Right lobe of liver (tissue), 6 donors: ENCODE measurements at regions not wholly inside any gene's neighbourhood (a gene's known extent, or its start where the extent isn't known, plus 50 kb on each side); places are given as distances from the start of the nearest gene placed in this dataset.

Source experiments
- ATAC-seq, 4 donors: fragments of 200-7000 bp; cut with Tn5 transposase; one replicate each; pipeline ENCODE4 v1.9.1; 2020; ENCODE audit warnings: mild to moderate bottlenecking in 4 of 4, moderate library complexity in 4 of 4
- DNase-seq, 3 donors: peaks; one replicate each; pipeline ENCODE4 v3.0.0-alpha.2; 2020
- H3K27ac ChIP-seq, 3 donors: fragments of 200-600 bp; one replicate each; pipeline ENCODE4 v1.8.0; 2022
- H3K27me3 ChIP-seq, 2 donors: fragments of 200-600 bp; one replicate each; pipeline ENCODE4 v1.8.0; 2022
- H3K36me3 ChIP-seq, 4 donors: fragments of 200-600 bp; sonication (generic) in 1 of 4; one replicate each; pipeline versions ENCODE4 v1.5.1 to v1.8.0; 2017 to 2022; ENCODE audit warnings: control low read depth in 1 of 4
- H3K4me1 ChIP-seq, 4 donors: fragments of 200-600 bp; sonication (generic) in 1 of 4; one replicate each; pipeline versions ENCODE4 v1.5.1 to v1.8.0; 2017 to 2022; ENCODE audit warnings: control low read depth in 1 of 4
- H3K4me3 ChIP-seq, 3 donors: fragments of 200-600 bp; one replicate each; pipeline ENCODE4 v1.8.0; 2022
- H3K9me3 ChIP-seq, 4 donors: fragments of 200-600 bp; sonication (generic) in 1 of 4; one replicate each; pipeline versions ENCODE4 v1.5.1 to v1.8.0; 2017 to 2022; ENCODE audit warnings: control low read depth in 1 of 4
- CTCF ChIP-seq, 4 donors: fragments of 200-600 bp in 3 of 4; fragments of 450-650 bp in 1 of 4; IDR thresholded peaks; one replicate each; pipeline versions ENCODE4 v1.5.1 to v1.8.0; 2016 to 2022; ENCODE audit warnings: antibody characterized with exemption in 4 of 4, mild to moderate bottlenecking in 2 of 4
- POLR2A ChIP-seq: fragments of 450-650 bp; IDR thresholded peaks from one replicate; pipeline ENCODE4 v1.6.1; 2017; ENCODE audit warnings: antibody characterized with exemption, mild to moderate bottlenecking
- WGBS: methylation state at CpG from one replicate; pipeline ENCODE4 v1.1.6; 2018; ENCODE audit warnings: low coverage, low lambda C conversion rate; ENCODE audit not compliant: insufficient coverage; ENCODE audit errors: missing lambda C conversion rate; 5-methylcytosine and 5-hydroxymethylcytosine counted together
- intact Hi-C, 2 donors: fragments of 100-400 bp; cut with DNase I; formaldehyde crosslinking; loops; one replicate each; pipeline versions ENCODE4 v1.11.2 to v1.14.1; 2022
- donor health status: DM: no; HTN: yes; CAD: no.
- donor health status: DM: no; HTN: no; CAD: no.
- donor health status: DM: no; HTN: no; CAD: no.
- donor health status: DM: no; HTN: yes; CAD: no.
- donor health status: DM: no; HTN: yes; CAD: no.

DNA sequence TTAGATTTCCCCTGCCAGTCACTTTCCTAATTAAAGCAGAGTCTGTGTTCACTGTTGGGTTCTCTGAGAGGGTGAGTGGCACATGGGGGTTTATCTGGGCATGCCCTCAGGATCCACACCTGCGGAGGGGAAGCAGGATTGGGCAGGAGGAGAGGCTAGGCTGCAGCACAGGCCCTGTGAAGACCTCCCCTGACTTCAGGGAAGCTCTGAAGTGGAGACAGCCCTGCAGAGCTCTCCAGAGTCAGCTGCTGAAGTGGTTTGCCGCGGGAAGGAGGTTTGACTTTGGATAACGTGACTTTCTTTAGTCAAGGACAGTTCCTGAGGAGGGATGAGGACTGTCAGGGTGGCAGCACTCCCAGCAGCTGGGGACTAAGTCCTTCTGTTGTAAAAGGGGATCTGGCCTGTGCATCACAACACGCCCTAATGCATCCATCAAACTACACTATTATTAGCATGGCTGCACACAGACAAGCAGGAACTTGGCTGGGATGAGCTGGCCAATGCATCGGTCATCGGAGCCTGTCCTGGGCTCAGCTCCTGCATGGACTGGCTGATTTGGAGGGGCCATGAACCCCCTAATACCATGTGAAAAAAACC lies 50.9 kb upstream of the LEP start:
- Histone ChIP-seq H3K9me3 (peaks cover 0 to 5% (median 0%) of the 10 kb centered on the region in 4 donors), H3K36me3 (no peaks in the 10 kb centered on the region), H3K27me3 (no peaks in the 10 kb centered on the region), H3K4me3 (no peak overlapping the region), H3K27ac (no peak overlapping the region), H3K4me1 (no peaks in the 10 kb centered on the region)
- intact Hi-C loops: no loop called here
- peak in 1 of 3 donors; percentile 17 for DNase-seq
- no peak for ATAC-seq
- TF ChIP-seq CTCF (IDR thresholded peaks at IDR 0.05) (no peak), POLR2A (no peak)
- 30% methylated on average over 3 of the region's 7 CpGs for WGBS

DNA sequence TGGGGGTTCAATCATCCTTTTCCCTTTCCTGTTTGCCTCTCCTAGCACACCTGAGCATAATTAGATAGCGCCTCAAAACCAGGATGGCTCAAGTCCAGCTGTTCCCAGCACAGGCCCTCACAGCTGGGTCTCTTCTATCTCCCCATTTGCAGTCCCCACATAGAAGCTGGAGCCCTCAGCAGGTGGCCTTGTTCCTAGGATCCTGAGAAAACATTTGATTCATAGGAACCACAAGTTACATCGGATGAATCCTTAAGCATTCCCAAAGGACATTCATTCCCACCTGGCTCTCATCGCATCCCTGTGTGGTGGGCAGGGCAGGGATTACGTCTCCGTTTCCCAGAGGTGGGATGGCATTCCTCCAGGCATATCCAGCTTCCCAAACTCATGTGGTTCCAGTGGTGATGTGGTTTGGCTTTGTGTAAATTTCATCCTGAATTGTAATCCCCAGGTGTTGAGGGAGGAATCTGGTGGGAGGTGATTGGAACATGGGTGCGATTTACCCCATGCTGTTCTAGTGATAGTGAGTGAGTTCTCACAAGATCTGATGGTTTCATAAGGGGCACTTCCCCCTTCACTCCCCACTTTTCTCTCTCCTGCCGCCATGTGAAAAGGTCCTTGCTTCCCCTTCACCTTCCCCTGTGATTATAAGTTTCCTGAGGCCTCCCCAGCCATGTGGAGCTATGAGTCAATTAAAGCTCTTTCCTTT lies 49.8 kb upstream of the LEP start:
- DNase-seq (peak in 1 of 3 donors; percentile 8), ATAC-seq (no peak)
- peaks cover 0 to 5% (median 0%) of the 10 kb centered on the region in 4 donors for H3K9me3 ChIP-seq
- TF ChIP-seq POLR2A (no peak), CTCF (IDR thresholded peaks at IDR 0.05) (no peak)
- intact Hi-C loops: no loop called here
- WGBS: 47% methylated on average over 7 of the region's 7 CpGs
- H3K27ac ChIP-seq: no peak overlapping the region
- H3K36me3 ChIP-seq: no peaks in the 10 kb centered on the region
- no peaks in the 10 kb centered on the region for H3K27me3 ChIP-seq
- H3K4me3 ChIP-seq: no peak overlapping the region
- no peaks in the 10 kb centered on the region for H3K4me1 ChIP-seq
